GM04504 (cell line): ENCODE measurements at regions not wholly inside any gene's neighbourhood (a gene's known extent, or its start where the extent isn't known, plus 50 kb on each side); places are given as distances from the start of the nearest gene placed in this dataset.
"Not testable (repeated sequence)": the region's sequence is repeated elsewhere in the genome, so short reads cannot be mapped to it uniquely, and the experiment has no call there.

Source experiments
- DNase-seq: peaks from one replicate; pipeline ENCODE4 v3.0.0-alpha.2; 2012; ENCODE audit warnings: low read depth

- DNase-seq: no peak
These were observed 525.8 kb downstream of the NLGN4X start for GRCh38 chrX:5702890-5703289.

GRCh38 chrX:5695971-5696370 lies 532.7 kb downstream of the NLGN4X start:
- no peak for DNase-seq

GRCh38 chrX:5683996-5684395 lies 544.7 kb downstream of the NLGN4X start:
- DNase-seq: no peak

DNA sequence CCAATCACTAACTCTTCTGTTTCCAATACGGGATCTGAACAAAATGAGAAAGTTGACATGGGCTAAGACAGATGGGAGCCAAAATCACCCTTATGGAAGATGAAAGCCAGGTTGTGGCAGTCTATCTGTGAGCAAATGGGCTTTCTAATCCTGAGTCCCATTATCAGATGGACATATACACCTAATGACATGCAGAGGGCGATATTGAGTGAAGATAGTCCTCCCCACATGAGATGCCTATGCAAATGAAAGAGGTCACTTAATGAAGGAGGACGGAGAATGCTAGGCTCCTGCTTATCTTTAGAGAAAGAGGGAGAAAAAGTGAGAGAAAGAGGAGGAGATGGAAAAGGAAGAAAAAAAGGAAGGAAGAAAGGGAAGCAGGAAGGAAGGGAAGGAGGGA lies 547.5 kb downstream of the NLGN4X start:
- no peak for DNase-seq

DNA sequence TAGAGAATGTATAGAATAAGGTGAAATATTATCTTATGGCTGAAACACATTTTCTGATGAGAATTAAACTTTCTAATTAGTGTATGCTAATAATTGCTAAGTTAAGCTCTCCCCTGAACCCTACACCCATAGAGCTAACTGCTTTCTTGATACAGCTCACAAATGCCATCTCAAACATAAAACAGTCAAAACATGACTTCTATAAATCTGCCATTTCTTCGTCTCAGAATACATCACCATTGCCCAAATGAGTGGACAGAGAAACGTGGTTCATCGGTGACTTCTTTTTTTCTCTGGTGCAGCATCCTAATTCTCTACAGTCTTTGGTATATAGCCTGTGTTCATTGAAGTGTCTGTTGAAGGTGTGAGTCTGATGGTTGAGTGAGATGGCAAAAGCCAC lies 554.6 kb downstream of the NLGN4X start:
- no peak for DNase-seq

- DNase-seq: no peak
These were observed 556.6 kb downstream of the NLGN4X start for GRCh38 chrX:5672099-5672498.

GRCh38 chrX:5666689-5667088 lies 562.0 kb downstream of the NLGN4X start:
- DNase-seq: not testable (repeated sequence)

DNA sequence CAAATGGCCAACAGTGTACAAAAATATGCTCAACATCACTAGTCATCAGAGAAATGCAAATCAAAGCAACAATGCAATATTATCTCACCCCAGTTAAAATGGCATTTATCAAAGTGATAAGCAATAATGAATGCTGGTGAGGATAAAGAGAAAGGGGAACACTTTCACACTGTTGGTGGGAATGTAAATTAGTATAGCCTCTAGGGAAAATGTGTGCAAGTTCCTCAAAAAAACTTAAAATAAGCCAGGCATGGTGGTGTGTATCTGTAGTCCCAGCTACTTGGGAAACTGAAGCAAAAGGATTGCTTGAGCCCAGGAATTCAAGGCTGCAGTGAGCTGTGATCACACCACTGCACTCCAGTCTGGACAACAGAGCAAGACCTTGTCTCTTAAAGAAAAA lies 572.1 kb downstream of the NLGN4X start:
- DNase-seq: no peak

DNA sequence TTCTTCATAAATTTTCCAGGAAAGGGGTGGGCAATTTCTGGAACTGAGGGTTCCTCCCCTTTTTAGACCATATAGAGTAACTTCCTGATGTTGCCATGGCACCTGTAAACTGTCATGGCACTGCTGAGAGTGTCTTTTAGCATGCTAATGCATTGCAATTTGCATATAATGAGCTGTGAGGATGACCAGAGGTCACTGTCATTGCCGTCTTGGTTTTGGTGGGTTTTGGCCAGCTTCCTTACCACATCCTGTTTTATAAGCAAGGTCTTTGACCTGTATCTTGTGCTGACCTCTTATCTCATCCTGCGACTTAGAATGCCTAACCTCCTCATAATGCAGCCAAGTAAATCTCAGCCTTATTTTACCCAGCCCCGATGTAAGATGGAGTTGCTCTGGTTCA lies 577.8 kb downstream of the NLGN4X start:
- DNase-seq: no peak

DNA sequence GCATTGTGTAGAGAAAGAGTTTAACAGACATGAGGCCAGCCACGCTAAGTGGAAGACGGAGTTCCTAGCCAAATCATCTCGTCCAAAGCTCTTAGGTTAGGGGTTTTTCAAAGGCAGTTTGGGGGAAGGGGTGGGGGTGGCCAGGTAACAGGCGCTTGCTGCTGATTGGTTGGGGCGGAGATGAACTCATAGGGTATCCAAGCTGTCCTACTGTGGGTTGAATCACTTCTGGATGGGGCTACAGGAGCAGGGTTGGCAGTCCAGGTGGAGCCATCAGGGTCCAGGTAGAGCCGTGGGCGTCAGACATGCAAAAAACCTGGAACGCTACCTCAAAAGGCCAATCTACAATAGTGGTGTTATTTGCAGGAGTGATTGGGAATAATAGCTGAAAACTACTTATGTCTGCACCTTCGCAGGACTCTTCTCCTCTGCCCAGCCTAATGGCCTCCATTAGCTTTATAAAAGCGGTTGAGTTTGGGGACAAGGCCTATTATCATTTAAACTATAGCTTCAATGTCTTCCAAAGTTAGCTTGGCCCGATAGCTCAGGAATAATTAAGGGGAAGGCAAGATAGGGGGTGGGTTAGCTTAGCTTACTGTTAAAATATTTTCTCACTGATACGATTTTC lies 579.6 kb downstream of the NLGN4X start:
- no peak for DNase-seq

GRCh38 chrX:5646818-5647217 lies 581.8 kb downstream of the NLGN4X start:
- DNase-seq: no peak

- no peak for DNase-seq
These were observed 583.9 kb downstream of the NLGN4X start for GRCh38 chrX:5644776-5645175.

DNA sequence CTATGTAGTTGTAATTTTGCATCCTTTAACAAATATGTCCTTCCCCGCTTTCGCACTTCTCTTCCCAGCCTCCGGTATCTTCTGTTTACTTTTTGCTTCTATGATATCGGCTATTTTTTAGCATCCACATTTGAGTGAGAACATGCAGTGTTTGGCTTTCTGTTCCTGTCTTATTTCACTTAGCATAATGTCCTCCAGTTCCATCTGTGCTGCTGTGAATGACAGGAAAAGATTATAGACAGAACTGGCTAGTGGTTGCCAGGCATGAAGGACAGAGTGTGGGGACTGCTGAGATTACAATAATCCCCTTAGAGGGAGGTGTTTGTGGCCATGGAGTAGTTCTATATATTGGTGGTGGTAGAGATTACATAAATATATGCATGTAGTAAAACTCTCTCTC lies 588.6 kb downstream of the NLGN4X start:
- DNase-seq: no peak

DNA sequence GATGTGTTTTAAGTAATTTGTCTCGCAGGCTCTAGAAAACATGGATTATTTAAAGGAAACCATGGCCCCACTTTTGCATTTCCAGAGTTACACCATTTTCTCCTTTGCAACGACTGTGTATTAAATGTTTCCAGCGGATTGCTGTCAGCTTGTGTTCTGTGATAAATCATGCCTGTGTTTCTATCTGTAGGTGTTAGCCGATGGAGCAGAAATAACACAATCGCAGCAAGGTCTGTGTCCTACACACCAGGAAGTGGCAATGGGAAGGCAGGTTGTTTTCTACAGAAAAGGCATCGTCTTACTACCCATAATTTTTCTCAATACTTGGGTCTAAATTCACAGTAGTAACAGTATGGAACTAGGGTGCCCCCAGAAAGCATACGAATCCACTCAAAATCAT lies 590.1 kb downstream of the NLGN4X start:
- DNase-seq: no peak

GRCh38 chrX:5632887-5633286 lies 595.8 kb downstream of the NLGN4X start:
- DNase-seq: no peak

DNA sequence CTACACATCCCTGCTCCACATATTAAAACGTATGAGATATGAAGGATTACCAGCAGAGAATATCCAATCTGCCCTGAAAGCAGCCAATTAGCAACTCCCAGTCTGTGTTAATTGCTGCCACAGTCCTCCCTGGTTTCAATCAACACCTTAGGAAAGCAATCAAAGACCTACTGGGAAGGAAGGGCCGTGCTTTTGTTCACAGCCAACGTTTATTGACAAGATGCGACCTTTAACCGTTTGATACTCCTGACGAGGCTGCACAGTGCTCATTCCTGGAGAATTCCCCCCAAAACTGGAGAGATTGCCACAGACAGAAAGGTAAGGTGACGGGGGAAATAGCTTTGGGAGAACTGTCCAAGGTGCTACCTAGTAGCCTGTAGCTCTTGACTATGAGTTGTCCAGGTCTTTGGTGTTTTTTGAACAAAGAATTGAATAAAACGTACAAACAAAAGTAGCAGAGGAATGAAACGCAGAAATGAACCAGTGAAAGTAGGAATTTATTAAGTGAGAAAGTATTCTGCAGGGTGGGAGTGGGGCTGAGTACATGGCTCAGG lies 596.5 kb downstream of the NLGN4X start:
- DNase-seq: no peak

- no peak for DNase-seq
These were observed 611.0 kb downstream of the NLGN4X start for GRCh38 chrX:5617666-5618065.

DNA sequence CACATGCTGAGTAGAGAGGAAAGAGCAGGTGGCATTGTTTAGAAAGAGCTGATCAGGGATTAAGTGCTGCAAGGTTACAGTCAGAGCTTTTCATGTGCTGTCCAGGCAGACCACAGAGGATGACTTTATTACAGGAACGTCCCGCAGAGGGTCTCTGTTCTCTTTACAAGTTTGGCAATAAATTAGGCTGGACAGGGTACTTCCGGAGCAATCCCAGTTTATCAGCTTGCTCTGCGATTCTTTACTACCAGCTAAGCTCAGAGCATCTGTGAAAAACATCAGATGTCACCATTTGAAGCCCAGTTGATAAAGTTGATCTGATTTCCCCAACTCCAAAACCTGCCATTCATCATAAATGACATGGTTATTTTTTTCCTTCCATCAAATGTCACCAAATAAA lies 633.1 kb downstream of the NLGN4X start:
- no peak for DNase-seq

GRCh38 chrX:5586726-5587125 lies 641.9 kb downstream of the NLGN4X start:
- no peak for DNase-seq

GRCh38 chrX:5575407-5575806 lies 653.3 kb downstream of the NLGN4X start:
- DNase-seq: no peak

GRCh38 chrX:5568934-5569333 lies 659.7 kb downstream of the NLGN4X start:
- DNase-seq: no peak

GRCh38 chrX:5559386-5559785 lies 669.3 kb downstream of the NLGN4X start:
- no peak for DNase-seq

DNA sequence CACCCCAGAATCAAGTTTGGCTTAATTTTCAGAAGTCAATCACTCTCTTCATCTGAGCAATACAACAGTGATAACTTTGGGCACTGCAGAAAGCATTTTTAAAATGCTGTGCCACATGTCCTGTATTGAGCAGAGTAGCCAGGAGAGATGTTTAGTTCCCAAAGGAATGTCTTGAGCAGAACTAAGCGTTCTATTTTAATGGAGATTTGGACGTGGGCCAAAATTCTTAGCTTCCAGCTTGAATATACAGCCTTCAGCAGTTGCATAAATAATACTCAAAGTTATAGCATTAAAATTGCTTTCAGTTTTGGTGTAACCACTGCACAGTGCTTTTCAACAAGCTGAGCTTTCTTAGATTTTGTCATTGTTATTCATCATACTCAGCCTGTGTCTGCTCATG lies 679.2 kb downstream of the NLGN4X start:
- DNase-seq: no peak

GRCh38 chrX:5537098-5537497 lies 691.6 kb downstream of the NLGN4X start:
- DNase-seq: no peak
